Neural cell (in vitro differentiated cells): ENCODE measurements at regions not wholly inside any gene's neighbourhood (a gene's known extent, or its start where the extent isn't known, plus 50 kb on each side); places are given as distances from the start of the nearest gene placed in this dataset.

Source experiments
- H2AFZ ChIP-seq: fragments of 200-600, 300-800 bp; sonication (generic), shearing (Covaris generic); 2 replicates; pipeline ENCODE4 v1.6.0; 2014; ENCODE audit warnings: low read depth, mild to moderate bottlenecking, antibody characterized with exemption, low read length, moderate library complexity
- H3F3A ChIP-seq: fragments of 200-600 bp; shearing (Covaris generic); 2 replicates; pipeline ENCODE4 v1.6.1; 2016; ENCODE audit warnings: mild to moderate bottlenecking, moderate library complexity, mixed read lengths, antibody characterized with exemption, low read length; ENCODE audit not compliant: insufficient read depth, poor library complexity, severe bottlenecking
- H3K27ac ChIP-seq: fragments of 200-600, 300-800 bp; sonication (generic), shearing (Covaris generic); 2 replicates; pipeline ENCODE4 v1.5.1; 2014; ENCODE audit warnings: mild to moderate bottlenecking, low read length, moderate library complexity
- H3K27me3 ChIP-seq: fragments of 300-800, 200-600 bp; sonication (generic), shearing (Covaris generic); 2 replicates; pipeline ENCODE4 v1.6.0; 2014; ENCODE audit warnings: mild to moderate bottlenecking, low read depth, low read length, moderate library complexity; ENCODE audit not compliant: insufficient read depth
- H3K36me3 ChIP-seq: fragments of 300-800, 200-600 bp; sonication (generic), shearing (Covaris generic); 2 replicates; pipeline ENCODE4 v1.5.1; 2014; ENCODE audit warnings: mild to moderate bottlenecking, antibody characterized with exemption, low read length, moderate library complexity; ENCODE audit not compliant: insufficient read depth
- H3K4me2 ChIP-seq: fragments of 300-800, 200-600 bp; sonication (generic), shearing (Covaris generic); 2 replicates; pipeline ENCODE4 v1.6.0; 2014; ENCODE audit warnings: mild to moderate bottlenecking, low read length
- H3K4me3 ChIP-seq: fragments of 300-800, 200-600 bp; sonication (generic), shearing (Covaris generic); 2 replicates; pipeline ENCODE4 v1.5.1; 2014; ENCODE audit warnings: mild to moderate bottlenecking, low read length, moderate library complexity
- H3K79me2 ChIP-seq: fragments of 200-600 bp; shearing (Covaris generic); replicated peaks from 2 replicates; pipeline ENCODE4 v1.6.0; 2014; ENCODE audit warnings: mild to moderate bottlenecking, low read length, moderate library complexity; ENCODE audit not compliant: insufficient read depth
- H3K9ac ChIP-seq: fragments of 300-800, 200-600 bp; sonication (generic), shearing (Covaris generic); 2 replicates; pipeline ENCODE4 v1.6.1; 2016; ENCODE audit warnings: mild to moderate bottlenecking, low read length, mixed read lengths
- H3K9me2 ChIP-seq: fragments of 200-600 bp; shearing (Covaris generic); 2 replicates; pipeline ENCODE4 v1.6.1; 2016; ENCODE audit warnings: mild to moderate bottlenecking, low read length, mixed read lengths; ENCODE audit not compliant: insufficient read depth
- H3K9me3 ChIP-seq: fragments of 200-600, 300-800 bp; sonication (generic), shearing (Covaris generic); 2 replicates; pipeline ENCODE4 v1.6.1; 2016; ENCODE audit warnings: mild to moderate bottlenecking, mixed run types, low read length, moderate library complexity, mixed read lengths
- H4K20me1 ChIP-seq: fragments of 200-600 bp; shearing (Covaris generic); 2 replicates; pipeline ENCODE4 v1.6.1; 2016; ENCODE audit warnings: mild to moderate bottlenecking, mixed run types; ENCODE audit not compliant: insufficient read depth
- EP300 ChIP-seq: fragments of 450-650 bp; conservative IDR thresholded peaks from 2 replicates; pipeline ENCODE4 v1.6.1; 2014; ENCODE audit warnings: antibody characterized with exemption, mild to moderate bottlenecking, moderate library complexity; ENCODE audit not compliant: poor library complexity, severe bottlenecking
- EZH2 ChIP-seq: fragments of 200-600, 300-800 bp; shearing (Covaris generic), sonication (generic); IDR thresholded peaks from 2 replicates; pipeline ENCODE4 v1.6.1; 2014; ENCODE audit warnings: antibody characterized with exemption, low read length, borderline replicate concordance, mild to moderate bottlenecking; ENCODE audit not compliant: insufficient read depth, poor library complexity, severe bottlenecking
- MXI1 ChIP-seq: fragments of 450-650 bp; conservative IDR thresholded peaks from 2 replicates; pipeline ENCODE4 v1.6.1; 2014; ENCODE audit warnings: antibody characterized with exemption, mild to moderate bottlenecking; ENCODE audit not compliant: poor library complexity, severe bottlenecking
- POLR2AphosphoS5 ChIP-seq: IDR thresholded peaks from 2 replicates; pipeline ENCODE4 v1.6.1; 2012
- RAD21 ChIP-seq: fragments of 450-650 bp; conservative IDR thresholded peaks from 2 replicates; pipeline ENCODE4 v1.6.1; 2014; ENCODE audit warnings: antibody characterized with exemption, mild to moderate bottlenecking, moderate library complexity
- SMC3 ChIP-seq: fragments of 450-650 bp; conservative IDR thresholded peaks from 2 replicates; pipeline ENCODE4 v1.6.1; 2014; ENCODE audit warnings: antibody characterized with exemption, mild to moderate bottlenecking, moderate library complexity; ENCODE audit not compliant: poor library complexity
- TAF1 ChIP-seq: IDR thresholded peaks from 2 replicates; pipeline ENCODE4 v1.6.1; 2012; ENCODE audit warnings: low read depth
- TF ChIP-seq, protein P1 (sequence below): fragments of 450-650 bp; IDR thresholded peaks from 2 replicates; pipeline ENCODE4 v1.5.1; 2014; ENCODE audit warnings: antibody characterized with exemption, mild to moderate bottlenecking, moderate library complexity; ENCODE audit not compliant: poor library complexity, severe bottlenecking
- TF ChIP-seq, protein P2 (sequence below): IDR thresholded peaks from 2 replicates; pipeline ENCODE4 v1.6.1; 2012; ENCODE audit warnings: borderline replicate concordance

GRCh38 chr4:137029026-137029425 is 503.3 kb downstream of the PCDH18 start:
- Histone ChIP-seq H3K9ac (no peak overlapping the region), H3K9me2 (no peaks in the 10 kb centered on the region), H3K79me2 (no peaks in the 10 kb centered on the region), H3K9me3 (no peaks in the 10 kb centered on the region), H4K20me1 (no peaks in the 10 kb centered on the region), H3F3A (no peaks in the 10 kb centered on the region), H3K4me2 (no peak overlapping the region), H3K27ac (no peak overlapping the region), H3K4me3 (no peak overlapping the region), H3K36me3 (no peaks in the 10 kb centered on the region), H3K27me3 (no peaks in the 10 kb centered on the region), H2AFZ (no peak overlapping the region)
- TF ChIP-seq EP300: no peak
- no peak for TF ChIP-seq EZH2
- TF ChIP-seq TAF1: no peak
- TF ChIP-seq SMC3: no peak
- no peak for TF ChIP-seq POLR2AphosphoS5
- no peak for TF ChIP-seq MXI1
- TF ChIP-seq, protein P1, sequence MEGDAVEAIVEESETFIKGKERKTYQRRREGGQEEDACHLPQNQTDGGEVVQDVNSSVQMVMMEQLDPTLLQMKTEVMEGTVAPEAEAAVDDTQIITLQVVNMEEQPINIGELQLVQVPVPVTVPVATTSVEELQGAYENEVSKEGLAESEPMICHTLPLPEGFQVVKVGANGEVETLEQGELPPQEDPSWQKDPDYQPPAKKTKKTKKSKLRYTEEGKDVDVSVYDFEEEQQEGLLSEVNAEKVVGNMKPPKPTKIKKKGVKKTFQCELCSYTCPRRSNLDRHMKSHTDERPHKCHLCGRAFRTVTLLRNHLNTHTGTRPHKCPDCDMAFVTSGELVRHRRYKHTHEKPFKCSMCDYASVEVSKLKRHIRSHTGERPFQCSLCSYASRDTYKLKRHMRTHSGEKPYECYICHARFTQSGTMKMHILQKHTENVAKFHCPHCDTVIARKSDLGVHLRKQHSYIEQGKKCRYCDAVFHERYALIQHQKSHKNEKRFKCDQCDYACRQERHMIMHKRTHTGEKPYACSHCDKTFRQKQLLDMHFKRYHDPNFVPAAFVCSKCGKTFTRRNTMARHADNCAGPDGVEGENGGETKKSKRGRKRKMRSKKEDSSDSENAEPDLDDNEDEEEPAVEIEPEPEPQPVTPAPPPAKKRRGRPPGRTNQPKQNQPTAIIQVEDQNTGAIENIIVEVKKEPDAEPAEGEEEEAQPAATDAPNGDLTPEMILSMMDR: no peak
- TF ChIP-seq, protein P2, sequence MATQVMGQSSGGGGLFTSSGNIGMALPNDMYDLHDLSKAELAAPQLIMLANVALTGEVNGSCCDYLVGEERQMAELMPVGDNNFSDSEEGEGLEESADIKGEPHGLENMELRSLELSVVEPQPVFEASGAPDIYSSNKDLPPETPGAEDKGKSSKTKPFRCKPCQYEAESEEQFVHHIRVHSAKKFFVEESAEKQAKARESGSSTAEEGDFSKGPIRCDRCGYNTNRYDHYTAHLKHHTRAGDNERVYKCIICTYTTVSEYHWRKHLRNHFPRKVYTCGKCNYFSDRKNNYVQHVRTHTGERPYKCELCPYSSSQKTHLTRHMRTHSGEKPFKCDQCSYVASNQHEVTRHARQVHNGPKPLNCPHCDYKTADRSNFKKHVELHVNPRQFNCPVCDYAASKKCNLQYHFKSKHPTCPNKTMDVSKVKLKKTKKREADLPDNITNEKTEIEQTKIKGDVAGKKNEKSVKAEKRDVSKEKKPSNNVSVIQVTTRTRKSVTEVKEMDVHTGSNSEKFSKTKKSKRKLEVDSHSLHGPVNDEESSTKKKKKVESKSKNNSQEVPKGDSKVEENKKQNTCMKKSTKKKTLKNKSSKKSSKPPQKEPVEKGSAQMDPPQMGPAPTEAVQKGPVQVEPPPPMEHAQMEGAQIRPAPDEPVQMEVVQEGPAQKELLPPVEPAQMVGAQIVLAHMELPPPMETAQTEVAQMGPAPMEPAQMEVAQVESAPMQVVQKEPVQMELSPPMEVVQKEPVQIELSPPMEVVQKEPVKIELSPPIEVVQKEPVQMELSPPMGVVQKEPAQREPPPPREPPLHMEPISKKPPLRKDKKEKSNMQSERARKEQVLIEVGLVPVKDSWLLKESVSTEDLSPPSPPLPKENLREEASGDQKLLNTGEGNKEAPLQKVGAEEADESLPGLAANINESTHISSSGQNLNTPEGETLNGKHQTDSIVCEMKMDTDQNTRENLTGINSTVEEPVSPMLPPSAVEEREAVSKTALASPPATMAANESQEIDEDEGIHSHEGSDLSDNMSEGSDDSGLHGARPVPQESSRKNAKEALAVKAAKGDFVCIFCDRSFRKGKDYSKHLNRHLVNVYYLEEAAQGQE: no peak
- TF ChIP-seq RAD21: no peak

GRCh38 chr4:137025484-137026059 is 506.7 kb downstream of the PCDH18 start:
- no peaks in the 10 kb centered on the region for H3F3A ChIP-seq
- H3K4me2 ChIP-seq: no peak overlapping the region
- no peaks in the 10 kb centered on the region for H3K79me2 ChIP-seq
- no peaks in the 10 kb centered on the region for H4K20me1 ChIP-seq
- no peaks in the 10 kb centered on the region for H3K9me3 ChIP-seq
- no peaks in the 10 kb centered on the region for H3K36me3 ChIP-seq
- TF ChIP-seq RAD21 (no peak), EP300 (no peak), MXI1 (no peak), TAF1 (no peak), SMC3 (no peak), EZH2 (no peak), POLR2AphosphoS5 (no peak)
- TF ChIP-seq, protein P2: no peak
- TF ChIP-seq, protein P1: no peak
- H3K9me2 ChIP-seq: no peaks in the 10 kb centered on the region
- no peak overlapping the region for H2AFZ ChIP-seq
- H3K9ac ChIP-seq: no peak overlapping the region
- H3K27ac ChIP-seq: no peak overlapping the region
- H3K27me3 ChIP-seq: no peaks in the 10 kb centered on the region
- H3K4me3 ChIP-seq: no peak overlapping the region
